ENCODE measurements at regions not wholly inside any gene's neighbourhood (a gene's known extent, or its start where the extent isn't known, plus 50 kb on each side); places are given as distances from the start of the nearest gene placed in this dataset.
A peak's percentile ranks its signal among the peaks of the same experiment; 100 is the strongest.

GRCh38 chr5:159511570-159511969, 181.3 kb upstream of the IL12B start:
- DNase-seq (ENCODE audit: low read depth), result no peak
- no peak overlapping the region for H3K4me3 ChIP-seq (ENCODE audit: low read length)
- TF ChIP-seq CTCF (conservative IDR thresholded peaks at IDR 0.05; ENCODE audit: low read depth, low read length), result no peak

DNA sequence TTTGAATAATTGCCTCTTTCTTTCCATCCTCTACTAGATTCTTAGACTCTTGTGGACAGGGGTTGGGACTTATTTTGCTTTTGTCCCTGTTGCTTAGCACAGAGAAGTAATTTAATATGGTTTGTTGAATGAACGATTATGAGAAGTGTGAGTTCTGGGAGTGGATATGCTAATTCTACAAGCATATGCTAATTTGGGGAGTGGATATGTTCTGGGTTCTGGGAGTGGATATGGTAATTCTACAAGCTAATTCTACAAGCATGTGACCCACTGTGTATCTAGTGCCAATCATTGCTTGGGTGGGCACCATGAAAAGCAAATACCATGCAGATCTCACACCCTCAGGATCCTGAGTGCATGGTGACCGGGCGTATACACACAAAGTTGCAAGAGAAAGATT, 181.8 kb upstream of the IL12B start:
- H3K4me3 ChIP-seq (ENCODE audit: low read length), result no peak overlapping the region
- no peak for DNase-seq (ENCODE audit: low read depth)
- no peak for TF ChIP-seq CTCF (conservative IDR thresholded peaks at IDR 0.05; ENCODE audit: low read depth, low read length)

- no peak for DNase-seq (ENCODE audit: low read depth)
- TF ChIP-seq CTCF (conservative IDR thresholded peaks at IDR 0.05; ENCODE audit: low read depth, low read length), result no peak
- H3K4me3 ChIP-seq (ENCODE audit: low read length), result no peak overlapping the region
Measured at GRCh38 chr5:159514229-159514810, 184.0 kb upstream of the IL12B start.

DNA sequence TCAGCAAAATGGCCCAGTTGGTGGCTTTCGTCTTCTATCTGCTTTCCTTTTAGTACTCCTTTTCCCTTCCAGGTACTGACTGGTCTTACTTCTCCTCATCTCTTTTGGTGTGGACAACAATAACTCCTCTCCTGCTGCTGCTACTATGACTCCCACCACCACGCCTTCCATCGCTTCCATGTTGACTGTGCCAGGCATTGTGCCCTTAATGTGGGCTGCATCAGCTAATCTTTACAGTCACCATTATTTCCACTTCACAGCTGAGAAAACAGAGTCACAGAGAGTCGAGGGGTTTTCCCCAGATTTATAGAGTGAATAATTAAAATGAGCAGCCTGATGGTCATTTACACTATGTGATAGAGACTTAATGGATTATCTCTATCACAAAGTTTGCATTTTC, 184.9 kb upstream of the IL12B start:
- no peak for DNase-seq (ENCODE audit: low read depth)
- TF ChIP-seq CTCF (conservative IDR thresholded peaks at IDR 0.05; ENCODE audit: low read depth, low read length), result no peak
- no peak overlapping the region for H3K4me3 ChIP-seq (ENCODE audit: low read length)

DNA sequence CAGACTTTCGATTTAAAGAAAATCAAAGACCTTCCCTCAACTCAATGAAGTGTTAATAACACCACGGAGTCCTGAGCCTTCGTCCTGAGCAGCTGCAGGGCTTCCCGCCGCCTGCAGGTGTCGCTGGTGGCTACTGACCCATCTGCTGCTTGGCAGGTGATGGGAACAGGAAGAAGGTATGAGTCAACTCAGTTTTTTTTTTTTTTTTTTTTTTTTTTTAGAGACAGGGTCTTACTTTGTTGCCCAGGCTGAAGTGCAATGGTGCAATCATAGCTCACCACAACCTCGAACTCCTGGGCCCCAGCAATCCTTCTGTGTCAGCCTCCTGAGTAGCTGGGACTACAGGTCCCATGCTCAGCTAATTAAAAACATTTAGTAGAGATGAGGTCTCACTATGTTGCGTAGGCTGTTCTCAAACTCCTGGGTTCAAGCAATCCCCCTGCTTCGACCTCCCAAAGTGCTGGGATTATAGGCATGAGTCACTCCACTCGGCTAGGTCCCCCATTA, 185.7 kb upstream of the IL12B start:
- no peak for DNase-seq (ENCODE audit: low read depth)
- no peak overlapping the region for H3K4me3 ChIP-seq (ENCODE audit: low read length)
- TF ChIP-seq CTCF (conservative IDR thresholded peaks at IDR 0.05; ENCODE audit: low read depth, low read length), result peak; percentile 95

GRCh38 chr5:159518371-159518770, 188.1 kb upstream of the IL12B start:
- H3K4me3 ChIP-seq (ENCODE audit: low read length), result no peak overlapping the region
- no peak for TF ChIP-seq CTCF (conservative IDR thresholded peaks at IDR 0.05; ENCODE audit: low read depth, low read length)
- DNase-seq (ENCODE audit: low read depth), result no peak

DNA sequence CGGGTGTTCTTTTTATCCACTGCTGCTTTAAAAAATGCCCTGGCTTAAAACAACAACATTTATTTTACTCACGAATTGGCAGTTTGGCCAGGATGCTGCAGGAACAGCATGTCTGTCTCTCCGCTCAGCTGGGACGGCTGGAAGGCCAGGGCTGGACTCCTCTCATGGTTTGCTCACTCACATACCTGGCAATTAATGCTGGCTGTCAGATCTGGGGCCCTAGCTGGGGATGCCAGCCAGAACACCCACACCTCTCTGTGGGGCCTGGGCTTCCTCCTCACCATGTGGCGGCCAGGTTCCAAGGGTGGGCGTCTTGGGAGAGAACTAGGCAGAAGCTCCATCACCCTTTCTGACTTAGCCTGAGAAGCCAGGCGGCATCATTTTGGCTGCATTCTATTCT, 189.1 kb upstream of the IL12B start:
- DNase-seq (ENCODE audit: low read depth), result no peak
- no peak overlapping the region for H3K4me3 ChIP-seq (ENCODE audit: low read length)
- no peak for TF ChIP-seq CTCF (conservative IDR thresholded peaks at IDR 0.05; ENCODE audit: low read depth, low read length)

Measured in retinal pigment epithelial cell (primary cell).